ENCODE measurements at regions not wholly inside any gene's neighbourhood (a gene's known extent, or its start where the extent isn't known, plus 50 kb on each side); places are given as distances from the start of the nearest gene placed in this dataset.

DNA sequence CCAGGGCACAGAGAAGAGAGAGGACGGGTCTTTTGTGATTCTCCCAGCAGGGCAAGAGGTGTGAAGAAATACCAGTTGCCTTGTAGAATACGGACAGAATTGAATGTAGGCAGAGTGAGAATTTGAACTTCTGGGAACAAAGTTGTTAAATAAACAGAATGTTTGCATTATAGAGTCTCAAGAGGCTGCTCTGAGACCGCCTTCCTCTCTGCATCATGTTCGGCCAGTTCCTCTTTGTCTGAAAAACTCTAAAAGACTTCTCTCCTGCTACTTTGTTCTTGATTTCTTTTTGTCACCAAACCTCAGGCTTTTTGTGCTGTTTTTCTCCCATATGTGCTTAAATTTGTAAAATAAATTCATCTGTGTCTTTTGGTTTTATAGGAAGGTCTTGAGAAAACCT lies 256.4 kb downstream of the DLEU7 start:
- DNase-seq (ENCODE audit: low read depth) = no peak
- no peak overlapping the region for H3K4me3 ChIP-seq (ENCODE audit: low read depth, low read length)
- TF ChIP-seq, protein P1, sequence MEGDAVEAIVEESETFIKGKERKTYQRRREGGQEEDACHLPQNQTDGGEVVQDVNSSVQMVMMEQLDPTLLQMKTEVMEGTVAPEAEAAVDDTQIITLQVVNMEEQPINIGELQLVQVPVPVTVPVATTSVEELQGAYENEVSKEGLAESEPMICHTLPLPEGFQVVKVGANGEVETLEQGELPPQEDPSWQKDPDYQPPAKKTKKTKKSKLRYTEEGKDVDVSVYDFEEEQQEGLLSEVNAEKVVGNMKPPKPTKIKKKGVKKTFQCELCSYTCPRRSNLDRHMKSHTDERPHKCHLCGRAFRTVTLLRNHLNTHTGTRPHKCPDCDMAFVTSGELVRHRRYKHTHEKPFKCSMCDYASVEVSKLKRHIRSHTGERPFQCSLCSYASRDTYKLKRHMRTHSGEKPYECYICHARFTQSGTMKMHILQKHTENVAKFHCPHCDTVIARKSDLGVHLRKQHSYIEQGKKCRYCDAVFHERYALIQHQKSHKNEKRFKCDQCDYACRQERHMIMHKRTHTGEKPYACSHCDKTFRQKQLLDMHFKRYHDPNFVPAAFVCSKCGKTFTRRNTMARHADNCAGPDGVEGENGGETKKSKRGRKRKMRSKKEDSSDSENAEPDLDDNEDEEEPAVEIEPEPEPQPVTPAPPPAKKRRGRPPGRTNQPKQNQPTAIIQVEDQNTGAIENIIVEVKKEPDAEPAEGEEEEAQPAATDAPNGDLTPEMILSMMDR (conservative IDR thresholded peaks at IDR 0.05; ENCODE audit: low read depth, low read length) = no peak

DNA sequence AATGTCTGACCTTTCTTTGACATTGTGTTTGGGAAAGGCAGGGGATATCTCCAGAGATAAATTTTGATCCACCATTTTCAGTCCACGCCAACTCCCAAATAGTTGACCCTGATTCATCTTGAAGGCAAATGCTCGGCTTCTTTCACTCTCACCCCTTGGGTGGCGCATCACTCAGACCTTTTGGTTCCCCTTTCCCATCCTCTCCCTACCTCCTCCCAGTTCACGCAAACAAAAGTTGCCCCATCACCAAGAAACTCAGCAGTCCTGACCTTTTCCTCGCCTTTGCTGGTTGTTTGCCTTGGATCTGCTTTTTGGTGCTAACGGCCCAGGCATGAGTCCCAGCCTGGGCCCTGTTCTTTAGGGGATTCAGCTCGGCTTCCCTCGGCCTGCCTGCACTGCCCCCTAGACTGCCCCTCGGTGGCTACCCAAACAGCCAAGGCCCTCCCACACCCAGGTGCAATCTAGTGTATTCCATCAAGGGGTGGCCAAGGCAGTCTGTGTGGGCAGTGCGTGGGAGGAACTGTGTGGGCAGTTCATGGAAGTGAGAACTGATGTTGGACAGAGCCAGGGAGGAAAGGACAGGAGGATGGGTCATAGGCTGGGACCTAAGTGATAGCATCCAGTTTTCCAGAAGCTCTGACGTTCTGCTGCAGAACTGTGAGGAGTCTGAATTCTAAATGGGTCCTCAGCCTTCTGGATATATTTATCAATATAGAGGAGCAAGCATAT lies 255.7 kb downstream of the DLEU7 start:
- H3K4me3 ChIP-seq (ENCODE audit: low read depth, low read length) = no peak overlapping the region
- DNase-seq (ENCODE audit: low read depth) = no peak
- TF ChIP-seq, protein P1 (conservative IDR thresholded peaks at IDR 0.05; ENCODE audit: low read depth, low read length) = no peak

DNA sequence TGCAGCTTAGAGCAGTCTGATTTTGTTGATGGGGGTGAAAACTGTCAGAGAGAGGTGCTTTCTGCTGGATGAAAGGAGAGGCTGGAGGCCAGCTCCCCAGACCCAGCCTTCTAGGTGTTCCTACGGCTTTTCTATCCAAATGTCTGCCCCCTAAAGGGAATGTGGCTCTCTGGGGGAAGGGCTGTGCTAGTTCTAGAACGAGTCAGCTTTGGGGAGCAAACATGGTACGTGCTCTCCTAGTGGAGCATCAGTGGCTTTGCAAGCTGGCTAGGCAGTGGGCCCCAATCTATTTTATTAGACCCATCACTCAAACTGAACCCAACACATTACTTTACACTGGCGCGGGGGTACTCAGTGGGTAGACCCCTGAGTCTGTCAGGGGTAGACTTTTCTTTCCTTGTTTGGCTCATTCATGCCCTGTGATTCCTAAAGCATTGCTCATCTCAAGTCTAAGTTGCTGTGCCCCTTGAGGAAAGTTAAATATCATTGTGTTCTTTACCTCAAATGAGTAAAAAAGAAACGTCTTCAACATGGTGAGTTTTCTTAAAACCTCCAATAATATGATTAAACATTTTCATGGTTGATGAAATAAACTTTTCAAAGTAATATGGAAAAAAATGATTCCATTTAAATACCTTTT lies 254.9 kb downstream of the DLEU7 start:
- no peak for DNase-seq (ENCODE audit: low read depth)
- no peak overlapping the region for H3K4me3 ChIP-seq (ENCODE audit: low read depth, low read length)
- TF ChIP-seq, protein P1 (conservative IDR thresholded peaks at IDR 0.05; ENCODE audit: low read depth, low read length) = no peak

DNA sequence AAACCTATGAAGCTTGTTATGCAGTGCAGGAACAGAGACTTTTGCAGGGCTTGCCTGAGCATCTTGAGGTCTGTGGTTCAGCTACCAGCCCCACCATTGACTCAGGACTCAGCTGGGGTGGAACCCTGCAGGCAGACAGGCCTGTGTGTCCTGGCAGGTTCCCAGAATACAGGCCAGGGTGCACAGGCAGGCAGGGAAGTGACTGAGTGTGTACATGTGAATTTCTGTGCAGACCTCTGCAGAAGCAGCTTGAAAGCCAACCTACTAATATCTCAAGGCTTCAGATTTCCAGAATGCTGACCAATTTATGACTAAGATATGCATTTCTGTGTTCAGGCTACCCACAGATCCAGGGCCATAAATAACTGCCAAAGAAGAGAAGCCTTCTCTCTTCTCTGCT lies 254.4 kb downstream of the DLEU7 start:
- H3K4me3 ChIP-seq (ENCODE audit: low read depth, low read length) = no peak overlapping the region
- TF ChIP-seq, protein P1 (conservative IDR thresholded peaks at IDR 0.05; ENCODE audit: low read depth, low read length) = no peak
- DNase-seq (ENCODE audit: low read depth) = peak; percentile 22

DNA sequence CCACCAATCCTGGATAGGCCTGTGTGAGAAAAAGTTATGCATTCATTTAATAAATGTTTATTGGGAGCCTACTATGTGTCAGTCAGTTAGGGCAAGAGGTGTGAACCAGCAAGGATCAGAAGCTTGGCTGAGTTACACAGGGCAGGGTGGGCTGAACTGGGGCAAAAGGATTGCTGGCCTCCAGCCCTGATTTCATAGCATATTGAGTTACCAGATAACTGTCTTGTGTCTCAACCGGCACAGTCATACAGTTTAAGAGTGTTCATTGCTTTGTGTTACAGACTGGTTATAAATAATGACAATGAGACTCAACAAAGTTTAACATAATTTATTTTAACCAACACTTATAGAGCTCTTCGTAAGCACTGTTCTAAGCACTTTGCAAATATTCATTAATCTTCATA lies 253.8 kb downstream of the DLEU7 start:
- H3K4me3 ChIP-seq (ENCODE audit: low read depth, low read length) = no peak overlapping the region
- DNase-seq (ENCODE audit: low read depth) = peak; percentile 49
- TF ChIP-seq, protein P1 (conservative IDR thresholded peaks at IDR 0.05; ENCODE audit: low read depth, low read length) = no peak

DNA sequence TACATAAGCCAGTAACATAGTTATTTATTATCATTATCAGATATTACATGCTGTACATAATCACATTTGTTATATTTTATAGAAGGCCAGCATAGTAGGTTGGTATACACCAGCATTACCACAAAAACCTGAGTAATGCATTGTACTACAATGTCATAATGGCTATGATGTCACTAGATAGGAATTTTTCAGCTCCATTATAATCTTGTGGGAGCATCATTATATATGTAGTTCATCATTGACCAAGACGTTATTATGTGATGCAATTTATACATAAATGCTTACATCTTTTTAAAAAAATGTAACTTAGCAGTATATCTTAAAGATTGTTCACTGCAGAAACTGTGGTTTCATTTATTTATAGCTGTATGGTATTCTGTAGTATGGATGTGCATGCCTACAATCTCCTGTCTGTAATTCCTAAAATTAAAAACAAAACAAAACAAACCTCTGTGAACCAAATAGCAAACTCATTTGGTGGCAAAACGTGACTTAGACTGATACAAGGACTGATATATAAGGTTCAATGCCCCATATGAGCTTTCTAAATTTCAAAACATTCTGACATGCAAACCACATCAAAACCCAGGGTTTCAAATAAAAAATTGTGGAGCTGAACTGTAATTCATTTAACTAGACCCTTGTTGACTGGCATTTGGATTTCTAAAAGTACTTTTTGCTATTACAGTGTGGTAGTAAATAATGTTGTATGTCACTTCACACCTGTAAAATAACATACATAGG lies 250.9 kb downstream of the DLEU7 start:
- TF ChIP-seq, protein P1 (conservative IDR thresholded peaks at IDR 0.05; ENCODE audit: low read depth, low read length) = no peak
- DNase-seq (ENCODE audit: low read depth) = peak; percentile 23
- no peak overlapping the region for H3K4me3 ChIP-seq (ENCODE audit: low read depth, low read length)

Data from epithelial cell of proximal tubule (primary cell).